Prostate gland (tissue), 2 donors: ENCODE measurements at regions not wholly inside any gene's neighbourhood (a gene's known extent, or its start where the extent isn't known, plus 50 kb on each side); places are given as distances from the start of the nearest gene placed in this dataset.

Source experiments
- POLR2A ChIP-seq: fragments of 450-650 bp; IDR thresholded peaks from one replicate; pipeline ENCODE4 v1.6.1; 2016; ENCODE audit warnings: antibody characterized with exemption, mild to moderate bottlenecking
- TF ChIP-seq, protein P1 (sequence below), 4 experiments: fragments of 200-600 bp in 2 of 4; fragments of 450-650 bp in 2 of 4; sonication (generic) in 2 of 4; IDR thresholded peaks; 1 replicate in 3 of 4; 2 replicates in 1 of 4; pipeline ENCODE4 v1.5.1; 2016 to 2019; ENCODE audit warnings: antibody characterized with exemption in 4 of 4, mild to moderate bottlenecking in 2 of 4, moderate library complexity in 2 of 4

DNA sequence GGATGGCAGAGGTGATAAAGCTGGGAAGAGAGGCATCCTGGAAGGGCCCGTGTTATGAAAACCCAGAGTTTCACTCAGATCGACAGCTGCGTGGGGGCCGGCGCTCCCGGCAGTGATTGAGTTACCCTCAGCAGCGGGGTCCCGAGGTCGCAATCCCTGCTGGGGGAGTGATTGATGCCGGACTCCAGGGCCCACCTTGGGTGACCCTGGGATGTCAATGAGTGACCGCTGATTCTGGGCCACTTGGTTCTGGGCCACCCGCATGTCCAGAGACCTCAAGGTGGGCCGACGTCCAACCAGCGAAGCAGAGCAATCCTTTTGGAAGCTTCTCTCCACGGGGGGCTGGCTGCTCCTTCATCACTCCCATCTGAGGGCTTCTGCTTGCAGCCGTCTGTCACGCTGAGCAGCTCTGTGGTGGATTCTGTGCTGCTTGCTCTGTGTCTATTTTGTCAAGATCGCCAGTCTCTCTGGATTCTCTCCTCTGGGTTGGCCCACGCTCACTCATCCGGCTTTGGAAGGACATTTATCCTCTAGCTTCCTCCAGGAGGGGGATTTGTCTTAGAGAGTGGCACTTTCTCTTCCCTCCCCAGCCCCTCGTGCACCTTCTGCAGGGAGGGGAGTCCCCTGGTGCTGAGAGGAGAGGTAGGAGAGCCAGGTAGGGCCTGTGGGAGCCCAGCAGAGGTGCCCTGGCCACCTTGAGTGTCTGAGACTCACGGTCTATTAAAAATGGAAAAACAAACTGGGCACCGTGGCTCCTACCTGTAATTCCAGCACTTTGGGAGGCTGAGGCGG is 110.9 kb upstream of the C1orf174 start:
- TF ChIP-seq, protein P1, sequence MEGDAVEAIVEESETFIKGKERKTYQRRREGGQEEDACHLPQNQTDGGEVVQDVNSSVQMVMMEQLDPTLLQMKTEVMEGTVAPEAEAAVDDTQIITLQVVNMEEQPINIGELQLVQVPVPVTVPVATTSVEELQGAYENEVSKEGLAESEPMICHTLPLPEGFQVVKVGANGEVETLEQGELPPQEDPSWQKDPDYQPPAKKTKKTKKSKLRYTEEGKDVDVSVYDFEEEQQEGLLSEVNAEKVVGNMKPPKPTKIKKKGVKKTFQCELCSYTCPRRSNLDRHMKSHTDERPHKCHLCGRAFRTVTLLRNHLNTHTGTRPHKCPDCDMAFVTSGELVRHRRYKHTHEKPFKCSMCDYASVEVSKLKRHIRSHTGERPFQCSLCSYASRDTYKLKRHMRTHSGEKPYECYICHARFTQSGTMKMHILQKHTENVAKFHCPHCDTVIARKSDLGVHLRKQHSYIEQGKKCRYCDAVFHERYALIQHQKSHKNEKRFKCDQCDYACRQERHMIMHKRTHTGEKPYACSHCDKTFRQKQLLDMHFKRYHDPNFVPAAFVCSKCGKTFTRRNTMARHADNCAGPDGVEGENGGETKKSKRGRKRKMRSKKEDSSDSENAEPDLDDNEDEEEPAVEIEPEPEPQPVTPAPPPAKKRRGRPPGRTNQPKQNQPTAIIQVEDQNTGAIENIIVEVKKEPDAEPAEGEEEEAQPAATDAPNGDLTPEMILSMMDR (IDR thresholded peaks at IDR 0.05), result no peak
- TF ChIP-seq POLR2A, result no peak
